Left ventricle myocardium superior (tissue), 1 donor: ENCODE measurements at regions not wholly inside any gene's neighbourhood (a gene's known extent, or its start where the extent isn't known, plus 50 kb on each side); places are given as distances from the start of the nearest gene placed in this dataset.
"Not testable (repeated sequence)": the region's sequence is repeated elsewhere in the genome, so short reads cannot be mapped to it uniquely, and the experiment has no call there.

ENCODE experiments used
- ATAC-seq: fragments of 200-7000 bp; cut with Tn5 transposase; one replicate; pipeline ENCODE4 v1.9.1; 2020; ENCODE audit warnings: mild to moderate bottlenecking, moderate library complexity
- DNase-seq: peaks from one replicate; pipeline ENCODE4 v3.0.0-alpha.2; 2020
- intact Hi-C: fragments of 100-400 bp; cut with micrococcal nuclease; formaldehyde crosslinking; loops from one replicate; pipeline ENCODE4 v1.11.0; 2022
- donor health status: DM: no; HTN: yes; CAD: no; lungs with severe emphysema.

DNA sequence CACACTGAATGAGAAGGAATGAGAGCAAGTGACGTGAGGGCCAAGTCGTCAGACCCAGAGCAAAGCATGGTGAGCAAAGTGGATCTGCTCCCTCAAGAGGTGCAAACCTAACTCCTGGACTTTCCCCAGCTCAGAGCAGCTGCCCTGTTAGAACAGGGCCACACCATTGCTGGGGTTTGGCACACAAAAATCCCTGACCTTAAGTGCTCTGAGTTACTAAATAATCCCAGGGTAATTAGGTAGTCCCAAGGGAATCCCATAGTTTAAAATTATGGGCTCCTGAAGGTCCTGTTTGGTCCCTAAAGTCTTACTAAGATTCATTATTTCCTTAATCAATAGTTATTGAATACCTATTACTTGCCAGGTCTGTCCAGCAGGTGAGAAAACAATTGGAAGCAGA is 165.1 kb upstream of the TNFAIP3 start:
- DNase-seq (no peak), ATAC-seq (no peak)
- intact Hi-C loops: no loop called here

DNA sequence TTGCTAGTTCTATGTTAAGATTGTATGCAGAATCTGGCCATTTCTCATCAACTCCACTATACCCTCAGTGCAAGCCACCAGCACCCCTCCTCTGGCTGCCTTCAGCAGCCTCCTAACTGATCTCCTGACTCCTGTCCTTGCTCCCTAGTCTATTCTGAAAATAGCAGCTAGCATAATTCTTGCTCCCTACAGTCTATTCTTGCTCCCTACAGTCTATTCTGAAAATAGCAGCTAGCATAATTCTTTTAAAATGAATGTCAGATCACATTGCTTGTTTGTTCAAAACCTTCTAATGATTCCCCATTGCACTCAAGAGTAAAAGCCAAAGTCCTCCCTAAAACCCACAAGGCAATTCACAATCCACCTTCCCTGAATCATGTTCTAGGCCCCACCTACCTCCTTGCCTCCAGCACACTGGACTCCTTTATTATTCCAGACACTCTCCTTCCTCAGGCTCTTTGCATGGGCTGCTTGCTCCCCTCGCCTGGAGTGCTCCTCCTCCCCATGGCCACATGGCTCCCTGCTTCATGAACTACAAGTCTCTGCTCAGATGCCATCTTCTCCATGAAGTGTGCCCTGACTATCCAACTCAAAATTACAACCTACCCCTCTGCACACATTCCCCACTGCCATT is 164.2 kb upstream of the TNFAIP3 start:
- intact Hi-C loops: no loop called here
- ATAC-seq (peak; percentile 86), DNase-seq (no peak)

DNA sequence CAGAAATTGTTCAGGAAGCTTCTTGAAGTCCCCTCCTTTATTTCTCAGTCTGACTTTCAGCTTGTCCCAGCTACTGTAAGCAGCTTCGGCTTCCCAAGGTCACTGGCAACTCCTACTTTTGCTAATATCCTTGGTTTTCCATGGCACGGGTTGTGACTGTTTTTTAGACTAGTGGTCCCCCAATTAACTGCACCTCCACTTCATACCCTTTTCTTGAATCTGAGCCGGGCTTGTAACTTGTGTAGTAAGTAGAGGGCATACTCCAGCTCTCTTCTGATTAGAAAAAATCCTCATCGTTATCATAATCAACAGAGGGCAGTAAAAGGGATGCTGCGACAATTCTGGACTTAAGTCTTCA is 162.3 kb upstream of the TNFAIP3 start:
- no peak for ATAC-seq
- DNase-seq: no peak
- intact Hi-C loops: loop anchor here (5.0 kb wide), 1 partner anchor 238 kb away; no protein-coding TSS in a partner anchor

DNA sequence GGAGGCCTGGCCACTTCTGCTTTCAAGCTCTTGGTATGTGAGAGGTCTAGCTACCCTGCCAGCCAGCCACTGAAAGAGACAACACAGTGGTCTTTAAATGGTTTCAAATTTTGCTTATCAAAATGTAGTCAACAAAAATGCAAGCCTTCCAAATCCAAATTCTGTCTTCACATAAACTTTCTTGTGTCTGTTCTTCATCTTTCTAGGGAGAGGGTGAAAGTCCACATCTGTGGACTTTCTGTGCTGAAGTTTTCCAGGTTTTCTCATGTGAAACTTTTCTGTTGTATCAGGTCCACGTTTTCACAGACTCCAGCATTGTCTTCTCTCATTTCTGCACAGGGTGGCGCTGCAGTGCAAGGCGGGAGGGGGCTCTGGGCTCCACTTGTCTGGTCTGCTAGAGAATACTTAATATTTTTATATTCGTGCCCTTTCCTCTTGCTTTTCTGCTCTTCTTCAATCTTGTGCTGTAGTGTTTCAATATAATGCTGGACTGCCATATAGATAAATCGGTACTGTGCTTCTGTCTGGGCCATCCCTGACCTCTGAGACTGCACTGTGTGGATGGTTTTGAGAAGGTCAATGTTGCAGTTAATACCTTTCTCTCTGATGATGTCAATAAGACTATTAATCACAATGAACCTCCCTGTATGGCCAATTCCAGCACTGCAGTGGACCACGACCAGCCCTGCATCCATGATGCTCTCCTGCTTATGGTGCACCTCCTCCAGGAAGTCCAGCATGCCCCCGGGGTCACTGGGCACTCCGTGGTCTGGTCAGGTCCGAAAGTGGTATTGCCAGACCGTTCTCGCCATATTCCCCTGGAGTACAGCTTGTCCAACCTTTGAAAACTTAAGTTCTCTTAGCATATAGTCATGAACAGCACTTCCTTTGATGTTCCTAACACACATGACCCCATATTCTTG is 161.6 kb upstream of the TNFAIP3 start:
- peak; percentile 64 for DNase-seq
- peak; percentile 52 for ATAC-seq
- intact Hi-C loops: loop anchor here (5.0 kb wide), 1 partner anchor 237 kb away; no protein-coding TSS in a partner anchor

DNA sequence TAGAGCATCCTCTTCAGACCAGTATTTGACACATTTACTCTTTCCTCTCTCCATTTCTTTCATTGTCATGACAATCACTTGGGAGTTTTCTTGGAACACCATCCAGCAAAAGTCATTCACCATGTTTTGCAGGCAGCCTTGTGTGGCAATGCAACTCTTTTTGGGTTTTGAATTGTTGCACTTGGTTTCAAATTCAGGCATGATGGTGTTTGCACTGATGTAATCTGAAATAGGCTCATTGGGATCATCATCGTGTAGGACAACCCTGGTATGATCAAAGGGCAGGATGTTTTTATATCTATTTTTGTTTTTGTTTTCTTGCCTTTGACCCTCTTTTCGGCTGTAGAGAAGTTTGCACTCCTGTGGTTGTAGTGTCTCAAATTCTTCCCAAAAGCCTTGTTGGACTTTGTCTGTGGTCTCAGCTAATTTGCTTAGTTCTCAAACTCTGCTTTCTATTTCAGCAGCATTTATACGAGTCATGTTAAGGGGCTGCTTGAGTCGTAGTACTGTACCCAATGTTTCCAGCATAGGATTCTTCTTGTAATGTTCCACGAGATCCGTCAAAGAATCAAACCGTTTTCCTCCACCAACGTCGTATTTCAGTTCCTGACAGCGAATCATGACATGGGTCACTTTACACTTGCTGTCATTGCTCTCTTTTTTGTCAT is 160.8 kb upstream of the TNFAIP3 start:
- no peak for DNase-seq
- intact Hi-C loops: loop anchor here (5.0 kb wide), 1 partner anchor 236 kb away; no protein-coding TSS in a partner anchor

DNA sequence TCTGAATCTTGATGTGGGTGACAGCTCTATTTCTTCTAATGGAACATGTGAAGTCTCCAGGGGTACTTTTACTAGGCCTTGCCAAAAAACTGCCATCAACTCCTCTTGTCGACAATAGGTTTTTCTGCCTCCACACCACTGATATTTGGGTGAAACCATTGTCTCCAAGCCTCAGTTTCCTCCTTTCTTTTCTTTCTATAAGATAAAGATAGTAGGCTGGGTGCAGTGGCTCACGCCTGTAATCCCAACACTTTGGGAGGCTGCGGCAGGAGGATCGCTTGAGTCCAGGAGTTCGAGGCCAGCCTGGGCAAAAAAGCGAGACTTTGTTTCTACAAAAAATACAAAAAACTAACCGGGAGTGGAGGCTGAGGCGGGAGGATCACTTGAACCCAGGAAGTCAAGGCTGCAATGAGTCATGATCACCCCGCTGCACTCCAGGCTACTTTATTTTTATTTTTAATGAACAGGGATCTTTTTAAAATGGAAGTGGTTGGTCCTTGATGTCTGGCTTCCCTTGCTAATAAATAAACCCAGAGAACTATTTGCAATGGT is 159.9 kb upstream of the TNFAIP3 start:
- intact Hi-C loops: loop anchor here (5.0 kb wide), 1 partner anchor 235 kb away; no protein-coding TSS in a partner anchor

More for the DNA sequence above, 160.8 kb upstream of the TNFAIP3 start:
- no peak for ATAC-seq

DNA sequence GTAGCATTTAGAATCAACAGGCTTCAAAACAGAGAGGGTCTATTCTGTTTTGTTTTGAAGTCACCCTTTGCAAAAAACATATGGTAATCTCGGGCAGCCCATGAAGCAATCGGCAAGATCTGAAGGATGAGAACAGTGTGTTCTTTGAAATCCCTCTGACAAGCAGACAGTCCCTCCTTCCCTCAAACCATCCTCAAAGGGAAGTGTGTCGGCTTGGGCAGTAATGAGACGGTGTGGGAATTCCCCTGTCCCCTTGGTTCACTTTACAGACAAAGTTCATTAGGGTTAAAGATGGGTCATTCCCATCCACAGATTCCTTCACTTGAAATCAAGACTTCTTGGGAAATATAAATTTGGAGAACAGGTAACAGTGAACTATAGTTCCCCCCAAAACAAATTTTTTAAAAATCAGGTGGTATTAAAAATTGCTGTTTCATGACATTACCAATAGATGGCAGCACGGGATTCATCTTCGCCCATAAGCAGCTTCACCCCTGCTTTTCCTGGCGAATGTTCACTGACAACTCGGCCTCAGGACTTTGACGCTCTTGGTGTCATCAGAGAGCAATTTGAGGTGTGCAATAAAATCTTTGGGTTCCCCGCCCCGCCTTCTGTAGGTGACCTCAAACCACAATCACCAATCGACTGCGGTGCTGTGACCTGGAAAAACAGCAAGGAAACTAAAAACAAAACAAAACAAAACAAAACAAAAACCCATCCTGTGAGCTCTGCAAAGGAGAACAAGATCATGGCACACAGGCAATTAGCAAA is 159.3 kb upstream of the TNFAIP3 start:
- ATAC-seq (peak; percentile 60), DNase-seq (peak; percentile 36)
- intact Hi-C loops: loop anchor here (2.0 to 5.0 kb wide), 2 partner anchors 163 to 235 kb away; no protein-coding TSS in a partner anchor

More for the DNA sequence above, 159.9 kb upstream of the TNFAIP3 start:
- no peak for ATAC-seq
- DNase-seq: no peak

DNA sequence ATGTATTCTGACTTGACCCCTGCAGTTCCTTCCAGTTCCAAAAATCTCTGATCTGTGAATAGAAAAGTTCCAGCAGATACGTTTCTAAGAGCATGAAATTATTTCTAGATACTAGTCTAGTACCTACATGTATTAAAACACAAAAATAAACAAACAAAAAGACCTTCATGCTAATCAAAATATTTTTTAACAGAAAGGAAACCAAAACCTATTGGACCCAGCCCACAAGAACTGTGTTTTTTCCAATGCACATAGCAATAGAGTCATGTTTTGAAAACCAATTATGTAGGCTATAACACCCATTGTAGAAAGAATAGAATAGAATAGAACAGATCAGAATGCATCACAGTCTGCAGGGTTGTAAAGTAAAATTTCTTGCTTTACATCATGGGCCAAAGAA is 158.6 kb upstream of the TNFAIP3 start:
- ATAC-seq (no peak), DNase-seq (no peak)
- intact Hi-C loops: loop anchor here (2.0 to 5.0 kb wide), 2 partner anchors 162 to 234 kb away; no protein-coding TSS in a partner anchor

DNA sequence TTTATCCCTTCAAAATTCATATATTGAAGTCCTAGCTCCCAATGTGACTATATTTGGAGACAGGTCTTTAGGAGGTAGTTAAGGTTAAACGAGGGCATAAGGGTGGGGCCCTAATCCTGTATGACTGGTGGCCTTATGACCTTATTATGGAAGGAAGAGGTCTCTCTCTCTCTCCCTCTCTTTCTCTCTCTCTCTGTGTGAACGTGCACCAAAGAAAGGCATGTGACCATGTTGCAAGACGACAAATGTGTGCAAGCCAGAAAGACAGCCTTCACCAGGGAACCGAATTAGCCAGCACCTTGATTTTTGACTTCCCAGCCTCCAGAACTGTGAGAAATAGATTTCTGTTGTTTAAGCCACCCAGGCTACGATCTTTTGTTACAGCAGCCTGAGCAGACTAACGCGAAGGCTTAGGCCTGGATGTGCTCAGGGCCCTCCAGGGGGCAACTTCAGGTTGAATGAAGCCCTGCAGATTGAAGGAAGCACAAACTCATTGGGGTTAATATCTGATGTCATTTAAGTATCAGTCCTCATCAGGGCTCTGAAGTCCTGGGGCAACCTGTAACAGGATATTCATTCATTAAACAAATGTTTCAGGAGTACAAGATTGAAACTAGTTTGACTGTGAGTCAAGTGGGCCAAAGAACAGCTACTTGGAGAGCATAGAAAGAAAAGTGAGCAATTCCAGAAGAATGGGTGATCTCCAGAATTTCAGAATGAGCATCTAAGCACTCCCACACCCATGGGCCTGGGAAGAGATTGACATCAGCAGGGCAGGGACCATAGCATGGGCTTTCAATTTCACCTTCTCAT is 157.4 kb upstream of the TNFAIP3 start:
- no peak for DNase-seq
- ATAC-seq: no peak
- intact Hi-C loops: loop anchor here (2.0 to 5.0 kb wide), 2 partner anchors 161 to 233 kb away; no protein-coding TSS in a partner anchor

DNA sequence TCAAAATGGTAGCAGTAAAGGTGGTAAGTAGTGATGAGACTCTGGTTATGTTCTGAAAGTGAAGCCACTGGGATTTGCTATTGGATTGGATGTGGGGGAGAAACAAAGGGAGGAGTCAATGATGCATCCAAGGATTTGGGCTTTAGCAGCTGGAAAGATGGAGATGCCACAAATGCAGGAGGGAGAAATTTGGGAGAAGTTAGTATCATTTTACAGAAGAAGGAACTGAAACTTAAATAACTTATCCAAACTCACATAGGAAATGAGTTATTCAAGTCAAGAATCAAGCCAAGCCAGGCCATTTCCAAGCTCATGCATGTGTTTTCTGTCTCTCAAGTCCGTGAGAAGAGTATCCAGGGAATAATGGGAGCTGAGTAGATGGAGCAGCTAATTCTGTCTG is 155.1 kb upstream of the TNFAIP3 start:
- no peak for ATAC-seq
- DNase-seq: no peak
- intact Hi-C loops: no loop called here

DNA sequence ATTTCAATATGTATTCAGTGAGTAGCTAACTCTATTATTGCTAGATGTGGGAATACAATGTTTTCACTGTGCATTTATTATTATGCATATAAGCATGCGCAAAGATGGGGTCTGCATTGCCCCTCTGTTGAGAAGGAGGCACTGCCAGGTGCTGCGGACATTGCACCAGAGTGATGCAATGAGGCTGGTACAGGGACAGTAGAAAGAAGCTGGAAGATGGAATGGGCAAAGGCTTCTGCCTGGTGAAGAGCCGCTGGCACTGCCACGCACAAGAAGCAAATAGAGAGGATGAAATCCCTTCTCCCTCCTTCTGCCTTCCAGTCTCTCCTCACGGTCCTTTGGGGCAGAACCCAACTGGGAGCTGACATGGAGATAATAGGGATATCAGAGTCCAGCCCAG is 154.5 kb upstream of the TNFAIP3 start:
- DNase-seq (no peak), ATAC-seq (no peak)
- intact Hi-C loops: no loop called here

DNA sequence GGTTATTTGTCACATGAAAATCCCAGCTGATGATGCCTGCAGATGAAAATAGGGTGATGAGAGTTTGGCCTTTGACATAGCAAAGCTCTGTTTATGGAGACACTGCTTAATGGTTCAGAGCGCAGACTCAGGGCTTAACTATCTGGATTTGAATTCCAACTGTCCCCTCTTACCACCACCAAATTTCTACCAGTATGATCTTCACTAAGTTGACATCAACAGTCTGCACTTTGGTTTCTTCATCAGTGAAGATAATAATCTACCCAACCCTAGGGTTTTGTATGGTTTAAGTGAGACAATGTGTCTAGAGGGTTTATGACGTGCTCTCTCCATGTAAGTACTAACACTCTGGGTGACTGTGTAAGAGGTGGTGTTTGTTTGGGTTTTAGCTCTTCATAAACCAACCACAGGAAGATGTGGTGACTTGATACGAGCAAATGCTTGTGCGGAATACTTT is 151.4 kb upstream of the TNFAIP3 start:
- DNase-seq: no peak
- no peak for ATAC-seq
- intact Hi-C loops: no loop called here

DNA sequence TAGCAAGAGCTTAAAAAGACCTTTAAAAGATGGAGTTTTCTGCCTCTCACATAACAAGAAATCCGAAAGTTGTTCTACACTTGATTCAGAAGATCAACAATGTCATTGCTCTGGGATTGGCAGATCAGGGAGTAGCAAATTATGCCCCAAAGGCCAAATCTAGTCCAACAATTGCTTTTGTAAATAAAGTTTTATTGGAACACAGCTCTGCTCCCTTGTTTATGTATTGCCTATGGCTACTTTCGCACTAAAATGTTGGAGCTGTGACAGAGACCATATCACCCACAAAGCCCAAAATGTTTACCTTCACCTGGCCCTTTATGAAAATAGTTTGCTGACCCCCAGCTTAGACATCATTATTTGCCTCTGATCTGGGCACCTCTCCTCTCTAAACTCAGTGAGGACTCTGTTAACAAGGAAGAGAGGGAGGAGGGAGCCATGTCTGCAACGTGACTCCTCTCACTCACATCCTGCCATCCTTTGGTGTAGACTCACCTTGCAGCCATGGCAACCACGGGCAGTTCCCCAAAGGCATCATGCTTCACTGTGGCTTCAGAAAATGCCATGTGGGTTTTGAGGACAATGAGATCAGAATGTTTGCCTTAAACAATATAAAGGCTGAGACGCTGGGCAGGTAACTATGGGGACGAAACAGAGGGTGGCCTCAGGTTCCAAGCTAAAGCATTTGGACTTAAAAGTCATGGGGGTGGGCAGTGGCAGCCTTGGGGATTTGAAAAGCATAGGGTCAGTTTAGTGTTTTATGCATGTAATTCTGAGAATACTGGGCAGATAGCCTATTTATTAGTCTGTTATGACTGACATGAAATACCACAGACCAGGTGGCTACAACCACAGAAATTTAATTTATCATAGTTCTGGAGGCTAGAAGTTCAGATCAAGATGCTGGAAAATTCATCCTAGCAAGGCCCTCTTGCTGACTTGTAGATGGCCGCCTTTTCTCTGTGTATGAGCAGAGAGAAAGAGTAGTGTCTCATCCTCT is 149.7 kb upstream of the TNFAIP3 start:
- DNase-seq: no peak
- intact Hi-C loops: no loop called here
- no peak for ATAC-seq

DNA sequence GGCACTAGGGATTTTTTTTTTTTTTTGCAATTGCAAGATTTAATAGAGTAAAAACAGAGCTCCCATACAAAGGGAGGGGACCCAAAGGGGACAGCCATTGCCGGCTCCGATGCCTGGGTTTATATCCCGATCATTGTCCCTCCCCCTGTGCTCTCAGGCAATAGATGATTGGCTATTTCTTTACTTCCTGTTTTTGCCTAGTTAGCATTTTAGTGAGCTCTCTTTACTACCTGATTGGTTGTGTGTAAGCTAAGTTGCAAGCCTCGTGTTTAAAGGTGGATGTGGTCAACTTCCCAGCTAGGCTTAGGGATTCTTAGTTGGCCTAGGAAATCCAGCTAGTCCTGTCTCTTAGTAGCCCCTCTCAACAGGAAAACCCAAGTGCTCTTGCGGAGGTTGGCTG is 148.2 kb upstream of the TNFAIP3 start:
- intact Hi-C loops, DNase-seq, ATAC-seq: not testable (repeated sequence)

DNA sequence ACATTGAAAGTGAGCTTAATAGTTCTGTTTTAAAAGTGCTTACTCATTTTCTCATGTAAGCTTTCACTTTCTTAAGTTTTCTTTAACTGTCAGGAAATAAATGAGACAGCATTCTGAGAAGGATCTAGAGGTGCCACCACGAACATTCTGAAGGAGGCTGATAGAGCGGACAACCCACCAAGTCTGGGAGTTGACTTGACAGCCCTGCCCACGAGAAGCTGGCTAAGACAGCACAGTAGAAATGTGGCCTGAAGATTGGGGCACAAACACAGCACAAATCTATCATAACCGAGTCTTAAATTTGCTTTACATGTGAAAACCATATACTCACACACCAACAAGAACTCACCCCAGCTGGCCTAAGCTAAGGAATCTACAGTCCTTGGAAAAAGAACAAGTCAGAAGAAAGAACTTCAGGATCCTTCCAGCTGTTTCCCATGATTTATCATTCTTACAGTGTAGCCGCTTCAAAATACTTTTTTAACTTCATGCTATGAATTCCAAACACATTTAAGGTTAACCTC is 144.2 kb upstream of the TNFAIP3 start:
- intact Hi-C loops: no loop called here
- no peak for DNase-seq
- no peak for ATAC-seq

DNA sequence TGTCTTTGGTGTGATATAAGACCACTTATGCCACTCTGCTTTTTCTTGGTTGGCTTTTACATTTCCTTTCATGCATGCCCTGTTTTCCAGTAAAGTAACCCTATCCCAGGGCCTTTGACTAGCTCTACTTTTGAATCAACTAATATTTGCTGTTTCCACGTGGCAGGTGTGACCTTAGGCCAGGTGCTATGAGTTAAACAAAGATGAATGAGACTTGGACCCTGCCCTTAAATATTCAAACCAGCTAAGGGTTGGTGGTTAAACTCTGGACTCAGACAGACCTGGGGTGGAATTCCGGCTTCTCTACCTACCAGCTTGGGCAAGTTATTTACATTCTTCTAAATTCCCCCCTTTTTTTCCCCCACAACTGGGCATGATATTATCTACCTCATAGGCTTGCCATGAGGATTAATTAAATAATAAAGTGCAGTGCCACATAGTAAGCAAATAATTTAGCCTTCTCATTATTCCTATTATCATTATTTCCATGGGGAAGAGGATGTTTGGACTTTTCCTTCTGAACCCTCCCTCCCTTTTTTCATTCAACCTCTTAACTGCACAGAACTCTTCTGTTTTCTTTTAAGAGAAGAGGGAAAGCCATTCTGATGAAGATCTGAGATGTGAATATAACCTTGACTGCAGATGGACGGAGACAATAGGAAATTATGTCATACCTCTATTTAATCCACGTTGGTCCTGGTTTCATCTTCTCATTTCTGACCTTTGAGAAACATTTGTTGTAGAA is 143.6 kb upstream of the TNFAIP3 start:
- intact Hi-C loops: no loop called here
- no peak for ATAC-seq
- DNase-seq: no peak
